Bronchial epithelial cell (primary cell): ENCODE measurements at regions not wholly inside any gene's neighbourhood (a gene's known extent, or its start where the extent isn't known, plus 50 kb on each side); places are given as distances from the start of the nearest gene placed in this dataset.

ENCODE experiments used
- DNase-seq: peaks from one replicate; pipeline ENCODE4 v3.0.0-alpha.2; 2010; ENCODE audit warnings: low read depth
- FAIRE-seq: peaks from 2 replicates; lab custom pipeline; 2011; peaks lifted over from hg19 to GRCh38; lab: Jason Lieb, UNC
- H3K27me3 ChIP-seq: 2 replicates; pipeline ENCODE4 v1.5.1; 2011; ENCODE audit warnings: low read length; ENCODE audit not compliant: control insufficient read depth, insufficient read depth
- H3K36me3 ChIP-seq: 2 replicates; pipeline ENCODE4 v1.5.1; 2011; ENCODE audit warnings: low read length; ENCODE audit not compliant: control insufficient read depth, insufficient read depth
- H3K4me3 ChIP-seq: 2 replicates; pipeline ENCODE4 v1.5.1; 2011; ENCODE audit warnings: mild to moderate bottlenecking, low read depth, low read length, control low read depth
- TF ChIP-seq, protein P1 (sequence below): IDR thresholded peaks from 2 replicates; pipeline ENCODE4 v1.5.1; 2011; ENCODE audit warnings: mild to moderate bottlenecking, moderate library complexity, low read length, control low read depth, inconsistent platforms; ENCODE audit not compliant: insufficient read depth, severe bottlenecking

DNA sequence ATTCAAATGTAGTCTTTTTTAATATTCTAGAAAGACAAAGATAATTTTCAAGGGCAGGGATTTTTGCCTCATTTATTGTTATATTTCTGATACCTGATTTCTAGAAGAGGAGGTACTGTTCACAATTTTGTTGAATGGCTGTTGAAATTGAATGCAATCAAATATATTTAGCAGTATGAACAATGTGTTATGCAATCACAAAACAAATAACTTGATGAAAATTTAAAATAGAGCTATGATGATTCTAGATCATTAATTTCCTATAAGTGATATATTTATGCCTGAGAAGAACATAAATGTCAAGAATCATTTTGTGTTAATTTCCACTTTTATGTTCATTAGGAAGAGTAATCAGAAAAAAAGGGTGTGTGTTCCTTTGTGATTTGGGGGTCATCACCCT lies 114.6 kb upstream of the CNTNAP2 start:
- Histone ChIP-seq H3K36me3 (no peaks in the 10 kb centered on the region), H3K4me3 (no peak overlapping the region), H3K27me3 (no peaks in the 10 kb centered on the region)
- DNase-seq: no peak
- TF ChIP-seq, protein P1, sequence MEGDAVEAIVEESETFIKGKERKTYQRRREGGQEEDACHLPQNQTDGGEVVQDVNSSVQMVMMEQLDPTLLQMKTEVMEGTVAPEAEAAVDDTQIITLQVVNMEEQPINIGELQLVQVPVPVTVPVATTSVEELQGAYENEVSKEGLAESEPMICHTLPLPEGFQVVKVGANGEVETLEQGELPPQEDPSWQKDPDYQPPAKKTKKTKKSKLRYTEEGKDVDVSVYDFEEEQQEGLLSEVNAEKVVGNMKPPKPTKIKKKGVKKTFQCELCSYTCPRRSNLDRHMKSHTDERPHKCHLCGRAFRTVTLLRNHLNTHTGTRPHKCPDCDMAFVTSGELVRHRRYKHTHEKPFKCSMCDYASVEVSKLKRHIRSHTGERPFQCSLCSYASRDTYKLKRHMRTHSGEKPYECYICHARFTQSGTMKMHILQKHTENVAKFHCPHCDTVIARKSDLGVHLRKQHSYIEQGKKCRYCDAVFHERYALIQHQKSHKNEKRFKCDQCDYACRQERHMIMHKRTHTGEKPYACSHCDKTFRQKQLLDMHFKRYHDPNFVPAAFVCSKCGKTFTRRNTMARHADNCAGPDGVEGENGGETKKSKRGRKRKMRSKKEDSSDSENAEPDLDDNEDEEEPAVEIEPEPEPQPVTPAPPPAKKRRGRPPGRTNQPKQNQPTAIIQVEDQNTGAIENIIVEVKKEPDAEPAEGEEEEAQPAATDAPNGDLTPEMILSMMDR: no peak
- no peak for FAIRE-seq

DNA sequence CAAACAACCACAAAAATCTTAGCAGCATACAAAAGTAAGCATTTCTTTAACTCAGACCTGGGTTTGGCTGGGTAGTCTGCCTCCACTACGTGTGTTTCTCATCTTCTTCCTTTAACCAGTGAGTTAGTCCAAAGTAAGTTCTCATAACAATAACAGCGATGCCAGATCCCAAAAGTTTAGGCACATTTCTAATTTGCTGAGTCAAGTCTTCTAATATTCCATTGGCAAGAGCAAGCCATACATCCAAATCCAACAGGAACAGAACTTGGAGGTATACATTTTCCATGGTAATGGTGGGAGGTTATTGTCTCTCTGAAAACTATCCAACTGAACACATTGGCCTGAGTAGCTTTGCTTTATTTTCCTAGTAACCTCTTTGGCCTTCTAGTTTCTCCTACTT lies 115.7 kb upstream of the CNTNAP2 start:
- FAIRE-seq (no peak), DNase-seq (no peak)
- Histone ChIP-seq H3K27me3 (no peaks in the 10 kb centered on the region), H3K4me3 (no peak overlapping the region), H3K36me3 (no peaks in the 10 kb centered on the region)
- TF ChIP-seq, protein P1: no peak

DNA sequence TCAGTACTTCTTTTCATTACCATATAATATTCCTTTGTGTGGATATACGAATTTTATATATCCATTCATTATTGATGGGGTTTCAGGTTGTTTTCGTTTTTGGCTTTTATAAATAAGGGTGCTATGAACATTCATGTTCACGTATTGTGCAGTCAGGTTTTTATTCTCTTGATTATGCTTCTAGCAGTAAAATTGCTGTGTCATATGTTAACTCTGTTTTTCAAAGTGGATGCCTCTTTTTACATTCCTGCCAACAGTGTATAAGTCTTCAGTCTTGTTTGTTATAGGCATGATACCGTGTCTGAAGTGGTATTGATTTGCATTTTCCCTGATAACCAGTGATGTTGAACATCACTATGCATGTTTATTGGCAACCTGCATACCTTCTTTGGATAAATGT lies 127.1 kb upstream of the CNTNAP2 start:
- H3K36me3 ChIP-seq: no peaks in the 10 kb centered on the region
- TF ChIP-seq, protein P1: no peak
- FAIRE-seq: no peak
- H3K27me3 ChIP-seq: no peaks in the 10 kb centered on the region
- H3K4me3 ChIP-seq: no peak overlapping the region
- DNase-seq: no peak

DNA sequence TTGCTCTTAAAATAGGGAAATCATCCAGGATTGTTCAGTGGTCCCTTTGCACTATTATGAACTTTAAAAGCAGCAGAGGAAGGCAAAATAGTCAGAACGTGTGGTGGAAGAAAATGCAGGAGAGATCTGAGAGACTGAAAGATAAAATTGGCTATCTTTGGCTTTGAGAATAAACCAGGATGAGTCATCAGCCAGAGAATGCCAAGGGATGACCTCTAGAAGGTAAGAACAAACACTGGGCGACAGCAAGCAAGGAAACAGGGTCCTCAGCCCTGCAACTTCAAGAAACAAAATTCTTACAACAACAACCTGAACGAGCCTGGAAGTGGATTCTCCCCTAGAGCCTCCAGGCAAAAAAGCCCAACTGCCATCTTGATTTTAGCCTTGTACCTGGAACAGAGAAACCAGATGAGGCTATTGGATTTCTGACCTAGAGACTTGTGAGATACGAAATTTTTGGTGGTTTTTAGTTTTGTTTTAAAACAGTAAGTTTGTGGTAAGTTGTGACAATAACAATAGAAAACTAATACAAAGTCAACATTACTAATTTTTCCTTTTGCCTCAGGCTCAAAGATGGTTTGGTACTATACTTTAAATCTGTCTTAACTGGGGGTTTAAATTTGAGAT lies 130.2 kb upstream of the CNTNAP2 start:
- no peak overlapping the region for H3K4me3 ChIP-seq
- DNase-seq (no peak), FAIRE-seq (no peak)
- TF ChIP-seq, protein P1: no peak
- no peaks in the 10 kb centered on the region for H3K27me3 ChIP-seq
- H3K36me3 ChIP-seq: no peaks in the 10 kb centered on the region

DNA sequence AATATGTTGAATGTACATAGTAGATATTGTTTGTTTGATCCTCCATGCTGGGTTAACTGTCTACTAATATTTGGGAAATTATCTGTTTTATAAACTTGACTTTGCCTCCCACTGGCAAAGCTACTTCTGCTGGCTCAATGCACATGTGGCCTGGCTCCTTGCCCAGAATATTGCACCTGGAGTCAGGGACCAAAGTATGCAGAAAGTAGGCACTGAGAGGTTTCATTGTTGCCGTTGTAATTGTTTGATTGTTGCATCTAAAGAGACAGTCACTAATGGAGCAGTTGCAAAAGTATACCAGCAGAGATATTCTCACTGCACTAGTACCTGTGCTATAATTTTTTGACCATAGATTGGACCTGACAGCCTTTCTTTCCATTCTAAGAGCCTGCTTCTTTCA lies 137.8 kb upstream of the CNTNAP2 start:
- Histone ChIP-seq H3K36me3 (no peaks in the 10 kb centered on the region), H3K4me3 (no peak overlapping the region), H3K27me3 (no peaks in the 10 kb centered on the region)
- FAIRE-seq (no peak), DNase-seq (no peak)
- TF ChIP-seq, protein P1: no peak

DNA sequence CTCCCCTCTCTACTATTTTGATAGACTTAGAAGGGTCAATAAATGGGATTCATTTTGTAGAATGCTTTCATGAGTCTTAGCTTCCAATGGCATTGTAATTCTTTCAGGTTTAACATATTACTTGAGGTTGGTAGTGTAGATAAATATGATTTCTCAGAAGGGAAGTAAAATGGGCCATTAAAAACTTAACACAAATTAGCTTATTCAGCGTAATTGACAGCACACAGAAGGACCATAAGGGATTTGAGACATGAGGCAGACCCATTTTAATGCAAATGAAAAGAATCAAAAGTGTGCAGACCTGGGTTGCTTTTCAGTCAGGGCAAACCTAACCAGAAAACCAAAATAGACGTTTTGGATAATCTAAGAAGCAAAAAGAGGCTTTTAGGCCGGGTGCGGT lies 156.6 kb upstream of the CNTNAP2 start:
- TF ChIP-seq, protein P1: no peak
- no peak for DNase-seq
- H3K27me3 ChIP-seq: no peaks in the 10 kb centered on the region
- FAIRE-seq: no peak
- no peak overlapping the region for H3K4me3 ChIP-seq
- no peaks in the 10 kb centered on the region for H3K36me3 ChIP-seq
